Vagina (tissue), 2 donors: ENCODE measurements at regions not wholly inside any gene's neighbourhood (a gene's known extent, or its start where the extent isn't known, plus 50 kb on each side); places are given as distances from the start of the nearest gene placed in this dataset.

Source experiments
- DNase-seq, 2 donors: peaks; one replicate each; pipeline ENCODE4 v3.0.0-alpha.2; 2017; ENCODE audit errors: extremely low spot score in 2 of 2
- H3K27ac ChIP-seq: fragments of 200-600 bp; sonication (generic); one replicate; pipeline ENCODE4 v1.5.1; 2019
- H3K27me3 ChIP-seq: fragments of 200-600 bp; sonication (generic); one replicate; pipeline ENCODE4 v1.5.1; 2019
- H3K36me3 ChIP-seq, 2 donors: fragments of 200-600 bp; sonication (generic); one replicate each; pipeline ENCODE4 v1.5.1; 2017 to 2019
- H3K4me1 ChIP-seq: fragments of 200-600 bp; sonication (generic); one replicate; pipeline ENCODE4 v1.5.1; 2019
- H3K4me3 ChIP-seq, 2 donors: fragments of 200-600 bp; sonication (generic); 1 replicate in 1 of 2; 2 replicates in 1 of 2; pipeline ENCODE4 v1.5.1; 2016 to 2019
- H3K9me3 ChIP-seq: fragments of 200-600 bp; sonication (generic); one replicate; pipeline ENCODE4 v1.5.1; 2019
- POLR2A ChIP-seq, 2 donors: fragments of 450-650 bp; IDR thresholded peaks; one replicate each; pipeline ENCODE4 v1.6.1; 2017; ENCODE audit warnings: antibody characterized with exemption in 2 of 2, mild to moderate bottlenecking in 2 of 2, moderate library complexity in 2 of 2
- POLR2AphosphoS5 ChIP-seq, 2 donors: sonication (generic); formaldehyde crosslinking; IDR thresholded peaks; one replicate each; pipeline ENCODE4 v1.9.0; 2017; ENCODE audit warnings: antibody characterized with exemption in 2 of 2, mild to moderate bottlenecking in 2 of 2, low read depth in 1 of 2; ENCODE audit not compliant: insufficient read depth in 1 of 2
- intact Hi-C: fragments of 100-400 bp; cut with DNase I; formaldehyde crosslinking; loops from one replicate; pipeline ENCODE4 v1.15.1; 2023
- TF ChIP-seq, protein P1 (sequence below), 3 experiments: fragments of 450-650 bp in 2 of 3; fragments of 200-600 bp in 1 of 3; sonication (generic) in 1 of 3; IDR thresholded peaks; one replicate each; pipeline ENCODE4 v1.5.1; 2017 to 2019; ENCODE audit warnings: antibody characterized with exemption in 3 of 3, mild to moderate bottlenecking in 2 of 3, moderate library complexity in 2 of 3

DNA sequence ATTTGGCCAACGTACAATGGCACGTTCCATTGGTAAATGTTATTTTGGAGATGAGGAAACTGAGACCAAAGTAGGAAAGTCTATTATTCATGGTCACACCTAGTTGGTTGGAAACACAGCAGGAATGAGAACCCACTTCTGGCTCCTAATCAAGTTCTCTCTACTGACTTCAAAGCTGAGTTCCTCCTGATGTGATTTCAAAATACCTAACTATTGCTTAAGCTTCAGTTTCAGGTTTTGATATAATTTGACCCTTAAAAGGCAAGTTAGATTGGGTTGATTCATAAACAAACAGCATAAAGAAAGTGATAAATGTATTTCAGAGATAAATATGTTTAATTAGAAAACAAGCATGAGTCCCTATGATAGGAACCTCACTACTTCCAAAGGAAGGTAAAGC is 312.5 kb downstream of the PARP8 start:
- Histone ChIP-seq H3K27ac (no peak overlapping the region), H3K36me3 (no peaks in the 10 kb centered on the region), H3K27me3 (no peaks in the 10 kb centered on the region), H3K9me3 (no peaks in the 10 kb centered on the region), H3K4me1 (peaks cover 18% of the 10 kb centered on the region), H3K4me3 (no peak overlapping the region)
- no peak for DNase-seq
- intact Hi-C loops = no loop called here
- no peak for TF ChIP-seq POLR2AphosphoS5 (IDR thresholded peaks at IDR 0.05; ENCODE audit: insufficient read depth in 1 of 2, low read depth in 1 of 2)
- TF ChIP-seq, protein P1, sequence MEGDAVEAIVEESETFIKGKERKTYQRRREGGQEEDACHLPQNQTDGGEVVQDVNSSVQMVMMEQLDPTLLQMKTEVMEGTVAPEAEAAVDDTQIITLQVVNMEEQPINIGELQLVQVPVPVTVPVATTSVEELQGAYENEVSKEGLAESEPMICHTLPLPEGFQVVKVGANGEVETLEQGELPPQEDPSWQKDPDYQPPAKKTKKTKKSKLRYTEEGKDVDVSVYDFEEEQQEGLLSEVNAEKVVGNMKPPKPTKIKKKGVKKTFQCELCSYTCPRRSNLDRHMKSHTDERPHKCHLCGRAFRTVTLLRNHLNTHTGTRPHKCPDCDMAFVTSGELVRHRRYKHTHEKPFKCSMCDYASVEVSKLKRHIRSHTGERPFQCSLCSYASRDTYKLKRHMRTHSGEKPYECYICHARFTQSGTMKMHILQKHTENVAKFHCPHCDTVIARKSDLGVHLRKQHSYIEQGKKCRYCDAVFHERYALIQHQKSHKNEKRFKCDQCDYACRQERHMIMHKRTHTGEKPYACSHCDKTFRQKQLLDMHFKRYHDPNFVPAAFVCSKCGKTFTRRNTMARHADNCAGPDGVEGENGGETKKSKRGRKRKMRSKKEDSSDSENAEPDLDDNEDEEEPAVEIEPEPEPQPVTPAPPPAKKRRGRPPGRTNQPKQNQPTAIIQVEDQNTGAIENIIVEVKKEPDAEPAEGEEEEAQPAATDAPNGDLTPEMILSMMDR (IDR thresholded peaks at IDR 0.05) = no peak
- no peak for TF ChIP-seq POLR2A (IDR thresholded peaks at IDR 0.05)

DNA sequence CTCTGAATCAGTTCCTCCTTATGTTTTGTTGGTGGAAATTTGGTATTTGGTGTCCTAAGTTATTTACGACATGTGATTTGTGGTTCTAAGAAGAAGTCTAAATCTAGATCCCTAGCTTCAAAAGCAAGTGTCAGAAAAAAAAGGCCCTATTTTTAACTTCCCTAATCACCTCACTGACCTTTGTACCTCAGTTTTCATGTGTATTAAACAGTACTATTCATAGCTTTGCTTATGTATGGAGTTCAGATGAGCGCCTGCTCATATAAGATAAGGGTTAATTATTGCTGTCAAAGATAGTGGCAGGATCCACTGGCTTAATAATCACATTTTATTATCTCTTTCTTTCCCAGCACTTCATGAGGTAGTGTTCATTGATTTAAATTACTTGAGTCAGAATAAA is 318.2 kb downstream of the PARP8 start:
- H3K9me3 ChIP-seq = no peaks in the 10 kb centered on the region
- intact Hi-C loops = no loop called here
- DNase-seq = no peak

DNA sequence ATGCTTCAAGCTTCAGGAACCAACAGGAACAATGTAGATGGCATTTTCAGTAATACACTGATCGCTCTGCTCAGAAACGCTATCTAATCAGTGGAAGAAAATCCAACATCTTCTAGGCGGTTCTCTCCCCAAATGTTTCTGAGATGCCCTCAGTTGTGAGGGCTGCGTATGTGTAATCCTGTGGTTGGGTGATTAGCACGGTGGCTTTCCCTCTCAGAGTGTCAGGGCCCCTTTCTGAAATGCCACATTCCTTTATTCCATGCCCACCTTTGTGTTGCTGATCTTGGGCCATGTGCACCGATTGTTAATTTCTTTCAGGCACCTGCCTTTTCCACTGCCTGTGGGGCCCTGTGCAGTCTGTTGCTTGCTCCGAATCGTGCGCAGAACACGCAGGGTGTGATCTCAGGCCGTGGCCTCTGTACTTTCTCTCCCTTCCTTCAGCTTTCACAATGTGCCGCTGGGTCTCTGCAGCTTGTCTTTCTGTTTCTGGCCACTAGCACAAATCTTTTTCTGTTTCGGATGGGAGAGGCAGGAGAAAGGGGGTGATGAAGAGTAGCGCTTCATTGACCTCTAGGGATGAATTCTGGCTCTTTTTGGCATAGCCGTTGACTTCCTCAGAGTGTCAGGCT is 324.0 kb downstream of the PARP8 start:
- no peak for DNase-seq
- no peaks in the 10 kb centered on the region for H3K27me3 ChIP-seq
- no peak overlapping the region for H3K27ac ChIP-seq
- H3K9me3 ChIP-seq = no peaks in the 10 kb centered on the region
- H3K4me3 ChIP-seq = no peak overlapping the region
- no peaks in the 10 kb centered on the region for H3K4me1 ChIP-seq
- TF ChIP-seq POLR2AphosphoS5 (IDR thresholded peaks at IDR 0.05; ENCODE audit: insufficient read depth in 1 of 2, low read depth in 1 of 2) = no peak
- TF ChIP-seq, protein P1 (IDR thresholded peaks at IDR 0.05) = no peak
- TF ChIP-seq POLR2A (IDR thresholded peaks at IDR 0.05) = no peak
- H3K36me3 ChIP-seq = no peaks in the 10 kb centered on the region
- intact Hi-C loops = loop anchor here (5.0 kb wide), 1 partner anchor 623 kb away; no protein-coding TSS in a partner anchor

More for the DNA sequence above, 318.2 kb downstream of the PARP8 start:
- Histone ChIP-seq H3K27me3 (no peaks in the 10 kb centered on the region), H3K4me3 (no peak overlapping the region), H3K4me1 (peaks cover 2% of the 10 kb centered on the region), H3K36me3 (no peaks in the 10 kb centered on the region), H3K27ac (no peak overlapping the region)
- TF ChIP-seq POLR2AphosphoS5 (IDR thresholded peaks at IDR 0.05; ENCODE audit: insufficient read depth in 1 of 2, low read depth in 1 of 2) = no peak
- no peak for TF ChIP-seq POLR2A (IDR thresholded peaks at IDR 0.05)
- TF ChIP-seq, protein P1 (IDR thresholded peaks at IDR 0.05) = no peak

DNA sequence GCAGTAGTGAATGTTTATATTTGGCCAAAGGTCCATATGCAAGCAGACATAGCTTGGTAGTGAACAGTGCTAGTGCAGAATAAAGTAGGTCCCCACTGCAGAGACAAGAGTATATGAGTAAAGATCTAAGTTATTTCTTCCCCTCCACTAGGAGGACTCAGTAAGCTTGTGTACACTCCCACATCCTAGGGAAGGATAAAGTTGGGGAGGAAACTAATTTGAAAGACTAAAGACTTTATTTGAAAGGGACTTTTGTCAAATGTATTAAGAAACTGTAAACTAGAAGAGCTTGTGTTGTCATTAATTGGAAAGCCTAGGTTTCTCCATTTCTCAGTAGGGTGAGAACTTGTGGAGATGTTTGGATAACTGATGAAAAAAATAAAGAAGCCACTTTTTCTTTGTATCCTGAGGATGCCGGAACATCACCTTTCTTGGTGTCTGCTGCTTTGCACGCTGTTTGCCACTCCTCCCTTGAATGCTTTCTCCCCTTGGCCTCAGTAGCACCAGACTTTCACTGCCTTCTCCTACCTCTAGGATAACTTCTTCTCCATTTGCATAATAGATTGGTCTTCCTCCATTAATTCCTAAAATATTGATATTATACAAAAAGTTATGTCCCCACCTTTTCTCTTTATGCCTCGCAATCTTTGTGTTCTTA is 329.0 kb downstream of the PARP8 start:
- Histone ChIP-seq H3K27me3 (no peaks in the 10 kb centered on the region), H3K9me3 (no peaks in the 10 kb centered on the region), H3K4me3 (no peak overlapping the region), H3K36me3 (no peaks in the 10 kb centered on the region), H3K27ac (no peak overlapping the region), H3K4me1 (no peaks in the 10 kb centered on the region)
- no peak for DNase-seq
- TF ChIP-seq POLR2A (IDR thresholded peaks at IDR 0.05) = no peak
- TF ChIP-seq POLR2AphosphoS5 (IDR thresholded peaks at IDR 0.05; ENCODE audit: insufficient read depth in 1 of 2, low read depth in 1 of 2) = no peak
- TF ChIP-seq, protein P1 (IDR thresholded peaks at IDR 0.05) = no peak
- intact Hi-C loops = no loop called here
